ENCODE measurements at regions not wholly inside any gene's neighbourhood (a gene's known extent, or its start where the extent isn't known, plus 50 kb on each side); places are given as distances from the start of the nearest gene placed in this dataset.

GRCh38 chr6:132868057-132868456, 53.7 kb downstream of the RPS12 start:
- DNase-seq, result no peak

DNA sequence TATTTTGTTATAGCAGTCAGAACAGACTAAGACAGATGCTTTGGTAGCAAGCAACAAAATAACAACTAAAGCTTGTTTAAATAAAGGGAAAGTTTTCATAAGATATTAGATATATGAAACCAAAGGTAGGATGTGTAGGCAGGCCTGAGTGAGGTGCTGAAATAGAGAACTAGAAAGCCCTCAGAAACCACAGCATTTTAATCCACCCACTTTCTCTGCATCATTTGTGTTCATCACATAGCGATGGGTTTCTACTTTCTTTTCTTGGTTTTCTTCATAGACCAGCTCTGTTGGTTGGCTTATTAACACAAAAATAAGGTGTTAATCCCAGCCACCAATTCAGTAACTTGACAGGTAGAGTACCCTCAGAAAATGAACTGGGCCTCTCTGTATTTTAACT, 58.6 kb downstream of the RPS12 start:
- DNase-seq, result no peak

DNA sequence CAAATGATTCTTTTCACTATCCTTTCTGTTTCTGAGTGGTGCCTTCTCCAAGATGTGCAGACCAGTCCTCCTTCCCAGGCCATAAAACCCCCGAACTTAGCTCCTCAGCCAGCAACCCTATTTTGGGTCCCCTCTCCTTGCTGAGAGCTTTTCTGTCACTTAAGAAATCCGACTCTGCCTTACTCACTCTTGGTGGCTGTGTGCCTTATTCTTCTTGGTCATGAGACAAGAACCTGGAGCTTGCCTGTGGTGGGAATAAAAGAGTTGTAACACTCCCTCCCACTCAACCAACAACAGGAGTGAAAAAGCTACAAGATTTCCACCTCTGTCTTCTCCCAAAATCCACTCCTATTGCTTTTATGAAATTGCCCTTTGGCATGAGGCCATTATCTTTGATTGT, 62.6 kb downstream of the RPS12 start:
- DNase-seq, result no peak

DNA sequence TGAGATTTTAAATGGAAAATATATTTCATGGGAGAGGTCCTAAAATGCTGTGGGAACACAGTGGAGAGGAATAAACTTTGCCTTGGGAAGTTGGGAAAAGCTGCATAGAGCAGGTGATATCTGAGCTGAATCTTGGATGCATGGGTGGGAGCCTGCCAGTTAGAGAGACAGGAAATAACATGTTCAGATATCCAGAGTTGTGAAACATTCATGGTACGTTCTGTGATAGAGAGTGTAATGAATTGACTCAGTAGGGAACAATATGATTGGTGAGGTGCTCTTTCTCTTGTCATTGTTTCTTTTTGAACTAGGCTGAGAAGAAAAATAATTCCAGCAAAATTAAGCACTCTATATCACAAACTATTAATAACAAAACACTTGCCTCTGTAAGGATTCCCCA, 72.8 kb downstream of the RPS12 start:
- no peak for DNase-seq

GRCh38 chr6:132888701-132889100, 74.3 kb downstream of the RPS12 start:
- no peak for DNase-seq

GRCh38 chr6:132892929-132893771, 78.8 kb downstream of the RPS12 start:
- no peak for DNase-seq

- DNase-seq, result no peak
Measured at GRCh38 chr6:132893772-132894490, 79.6 kb downstream of the RPS12 start.

DNA sequence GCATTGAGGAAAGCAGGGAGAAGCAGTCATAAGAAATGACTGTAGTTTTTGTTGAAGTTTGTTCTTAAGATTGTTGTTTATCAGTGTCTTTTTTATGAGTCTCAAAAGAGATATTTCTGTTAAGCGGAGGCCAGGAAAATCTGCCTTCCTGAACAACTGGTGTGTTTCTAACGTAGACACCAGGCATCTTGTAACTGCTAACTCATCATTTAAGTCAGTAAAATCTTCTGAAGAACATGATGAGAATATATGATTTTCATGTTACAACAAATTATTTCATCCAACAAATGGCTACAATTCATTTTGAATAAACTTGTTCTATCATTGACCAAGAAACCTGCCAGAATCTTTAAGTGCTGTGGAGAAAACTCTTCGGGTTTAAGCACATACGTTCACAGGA, 84.0 kb downstream of the RPS12 start:
- no peak for DNase-seq

DNA sequence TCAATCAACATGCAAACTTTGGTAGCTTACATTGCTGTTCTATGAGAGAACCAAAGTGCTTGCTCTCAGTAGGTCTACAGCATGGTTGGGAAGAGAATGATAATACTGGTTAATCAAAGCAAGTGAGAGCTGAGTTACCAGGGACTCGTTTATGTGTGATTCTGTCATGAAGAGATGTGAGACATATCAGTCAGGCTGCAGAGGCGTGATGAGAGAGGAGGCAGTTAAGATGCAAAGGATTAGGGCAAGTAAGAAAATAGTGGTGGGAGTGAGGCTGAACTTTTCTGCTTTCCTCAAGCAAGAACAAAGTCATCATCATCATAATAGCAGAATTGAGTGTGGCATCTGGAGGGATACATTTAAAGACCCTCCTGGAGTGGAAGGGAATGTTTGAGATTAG, 86.5 kb downstream of the RPS12 start:
- no peak for DNase-seq

GRCh38 chr6:132902901-132903300, 88.5 kb downstream of the RPS12 start:
- no peak for DNase-seq

- DNase-seq, result no peak
Measured at GRCh38 chr6:132907231-132907630, 92.9 kb downstream of the RPS12 start.

- DNase-seq, result no peak
Measured at GRCh38 chr6:132907914-132908313, 93.5 kb downstream of the RPS12 start.

- no peak for DNase-seq
Measured at GRCh38 chr6:132909742-132910141, 95.4 kb downstream of the RPS12 start.

GRCh38 chr6:132910759-132911158, 96.4 kb downstream of the RPS12 start:
- no peak for DNase-seq

DNA sequence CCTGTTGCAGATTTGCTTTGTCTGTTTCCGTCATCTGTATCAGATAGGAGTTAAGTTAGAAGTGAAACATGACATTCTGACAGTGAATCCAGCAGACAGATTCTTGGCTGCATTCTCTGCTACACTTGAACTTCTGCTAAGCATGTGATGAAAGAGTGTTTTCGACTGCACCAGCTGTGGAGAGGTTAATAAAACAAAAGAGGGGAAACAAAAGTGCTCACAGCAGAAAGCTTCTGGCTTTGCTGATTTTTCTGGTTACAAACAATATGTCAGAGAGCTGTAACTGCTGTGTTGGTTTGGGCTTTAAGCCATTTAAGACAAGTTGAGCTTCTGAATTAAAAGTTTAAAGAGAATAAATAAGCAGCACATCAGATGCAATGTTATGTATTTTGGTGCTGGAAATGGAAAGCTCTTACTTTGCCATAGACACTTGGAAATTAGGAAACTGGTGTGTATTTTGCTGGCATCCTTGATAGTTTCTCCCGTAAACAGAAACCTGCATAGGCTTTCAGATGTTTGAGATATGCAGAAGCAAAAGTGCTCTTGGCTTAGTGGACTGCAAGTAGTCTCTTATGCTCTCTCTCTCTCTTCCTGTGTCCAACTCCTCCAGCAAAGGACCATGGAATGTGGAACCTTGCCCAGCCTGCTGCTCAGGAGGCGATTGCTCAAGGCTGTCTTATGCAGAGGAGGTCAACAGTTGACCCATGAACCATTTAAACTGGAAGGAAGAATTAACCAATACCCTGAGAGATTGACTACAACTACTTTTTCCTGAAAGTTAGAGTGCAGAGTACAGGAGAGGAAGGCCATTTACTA, 104.9 kb downstream of the RPS12 start:
- DNase-seq, result no peak

DNA sequence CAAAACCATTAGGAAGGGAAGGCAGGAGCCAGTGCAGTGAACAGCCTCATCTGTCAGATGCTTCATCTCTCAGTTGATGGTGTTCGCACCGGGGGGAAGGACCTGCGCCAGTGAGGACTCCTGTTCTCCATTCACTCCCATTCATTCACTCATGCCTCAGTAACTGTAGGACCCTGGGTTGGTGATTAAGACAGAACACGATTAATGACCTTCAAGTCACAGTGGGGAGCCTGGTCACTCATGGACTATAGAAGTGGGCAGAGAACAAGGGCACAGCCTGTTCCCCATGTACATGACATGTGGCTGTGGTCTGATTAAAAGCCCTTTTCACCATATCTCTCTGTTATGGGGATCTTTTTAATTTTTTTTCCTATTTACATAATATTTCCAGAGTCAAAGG, 113.3 kb downstream of the RPS12 start:
- DNase-seq, result no peak

- no peak for DNase-seq
Measured at GRCh38 chr6:132929141-132929540, 114.8 kb downstream of the RPS12 start.

DNA sequence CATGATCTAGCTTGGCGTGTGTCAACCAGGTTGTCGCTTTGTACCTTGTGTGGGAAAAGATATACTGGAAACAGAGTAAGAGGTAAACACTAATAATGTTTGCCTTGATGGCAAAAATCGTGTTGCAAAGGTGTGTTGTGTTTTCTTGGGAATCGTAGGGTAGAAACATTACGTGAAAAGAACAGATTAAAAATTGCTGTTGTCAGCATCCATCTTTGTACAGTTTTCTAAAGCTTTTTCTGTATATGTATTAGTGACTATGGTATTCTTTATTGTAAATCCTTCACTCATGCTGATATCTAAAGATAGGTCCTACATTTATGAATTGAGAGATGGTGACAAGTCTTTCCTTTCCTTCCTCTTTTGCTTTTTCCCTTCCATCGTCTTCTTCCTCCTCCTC, 116.9 kb downstream of the RPS12 start:
- DNase-seq, result no peak

GRCh38 chr6:132931936-132932514, 117.7 kb downstream of the RPS12 start:
- DNase-seq, result no peak

DNA sequence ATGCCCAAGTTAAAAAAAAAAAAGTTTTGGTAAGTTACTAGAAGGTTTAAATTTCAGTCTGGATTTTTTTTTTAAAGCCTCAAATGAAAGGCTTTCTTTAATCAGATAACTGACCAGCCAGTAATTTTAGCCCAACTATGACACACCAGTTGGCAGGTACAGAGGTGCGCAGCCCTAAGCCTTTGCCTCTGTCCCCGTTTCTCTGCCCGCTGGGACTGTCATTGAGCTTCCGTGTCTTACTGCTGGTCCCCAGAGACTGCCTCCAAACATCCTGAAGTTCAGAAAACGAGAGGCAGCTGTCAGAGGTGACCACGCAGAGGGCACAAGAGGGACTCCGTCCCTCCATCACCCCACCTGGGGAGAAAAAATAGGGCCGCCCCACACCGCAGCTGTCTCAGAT, 118.2 kb downstream of the RPS12 start:
- DNase-seq, result no peak

DNA sequence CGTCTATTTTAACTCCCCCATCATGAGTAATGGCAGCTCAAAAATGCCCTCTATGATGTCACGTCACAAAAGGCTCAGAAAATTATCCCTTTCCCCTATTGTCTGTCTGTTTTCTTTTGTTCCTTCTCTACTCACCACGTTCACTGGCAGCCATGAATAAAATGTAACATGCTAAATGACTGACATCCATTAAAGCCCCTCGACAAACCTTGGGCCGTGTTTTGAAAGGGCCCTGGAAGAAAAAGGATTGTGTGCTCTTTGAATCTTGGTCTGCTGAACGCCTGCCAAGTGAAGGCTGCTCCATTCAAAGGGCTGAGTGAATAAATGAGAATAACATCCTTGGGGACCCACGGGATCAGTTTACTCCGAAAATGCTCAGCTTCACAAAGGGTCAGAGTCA, 118.7 kb downstream of the RPS12 start:
- DNase-seq, result no peak

DNA sequence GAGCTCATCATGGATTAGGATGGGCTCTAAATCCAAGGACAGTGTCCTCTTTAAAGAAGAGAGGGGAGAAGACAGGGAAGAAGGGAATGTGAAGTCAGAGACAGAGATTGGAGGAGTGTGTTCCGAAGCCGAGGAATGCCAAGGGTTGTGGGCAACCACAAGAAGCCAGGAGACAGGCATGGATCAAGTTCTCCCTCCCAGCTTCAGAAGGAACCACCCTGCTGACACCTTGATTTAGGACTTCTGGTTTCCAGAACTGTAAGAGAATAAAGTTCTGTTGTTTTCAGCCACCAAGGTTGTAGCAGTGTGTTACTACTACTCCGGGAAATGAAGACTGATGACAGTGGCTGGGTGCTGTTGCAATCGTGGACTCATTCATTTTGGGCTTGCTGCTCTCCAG, 120.1 kb downstream of the RPS12 start:
- DNase-seq, result no peak

- DNase-seq, result no peak
Measured at GRCh38 chr6:132936646-132937045, 122.3 kb downstream of the RPS12 start.

Data from NCI-H1694 (cell line).